Uterus (tissue), 2 donors: ENCODE measurements at regions not wholly inside any gene's neighbourhood (a gene's known extent, or its start where the extent isn't known, plus 50 kb on each side); places are given as distances from the start of the nearest gene placed in this dataset.
"Not testable (repeated sequence)": the region's sequence is repeated elsewhere in the genome, so short reads cannot be mapped to it uniquely, and the experiment has no call there.

Experiments used
- POLR2A ChIP-seq, 2 donors: fragments of 450-650 bp; IDR thresholded peaks; one replicate each; pipeline ENCODE4 v1.6.1; 2016; ENCODE audit warnings: antibody characterized with exemption in 2 of 2, mild to moderate bottlenecking in 1 of 2, moderate library complexity in 1 of 2
- TF ChIP-seq, protein P1 (sequence below), 4 experiments: fragments of 200-600 bp in 2 of 4; fragments of 450-650 bp in 2 of 4; sonication (generic) in 2 of 4; IDR thresholded peaks; one replicate each; pipeline ENCODE4 v1.5.1; 2016 to 2019; ENCODE audit warnings: antibody characterized with exemption in 4 of 4, mild to moderate bottlenecking in 2 of 4, moderate library complexity in 1 of 4

DNA sequence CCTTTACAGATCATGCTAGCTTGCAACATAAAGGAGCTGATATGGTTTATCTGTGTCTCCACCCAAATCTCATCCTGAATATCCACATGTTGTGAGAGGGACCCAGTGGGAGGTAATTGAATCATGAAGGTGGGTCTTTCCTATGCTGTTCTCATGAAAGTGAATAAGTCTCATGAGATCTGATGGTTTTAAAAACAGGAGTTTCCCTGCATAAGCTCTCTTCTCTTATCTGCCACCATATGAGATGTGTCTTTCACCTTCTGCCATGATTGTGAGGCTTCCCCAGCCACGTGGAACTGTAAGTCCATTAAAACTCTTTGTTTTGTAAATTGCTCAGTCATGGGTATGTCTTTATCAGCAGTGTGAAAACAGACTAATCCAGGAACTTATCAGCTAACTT is 79.2 kb upstream of the PDHA2 start:
- TF ChIP-seq, protein P1, sequence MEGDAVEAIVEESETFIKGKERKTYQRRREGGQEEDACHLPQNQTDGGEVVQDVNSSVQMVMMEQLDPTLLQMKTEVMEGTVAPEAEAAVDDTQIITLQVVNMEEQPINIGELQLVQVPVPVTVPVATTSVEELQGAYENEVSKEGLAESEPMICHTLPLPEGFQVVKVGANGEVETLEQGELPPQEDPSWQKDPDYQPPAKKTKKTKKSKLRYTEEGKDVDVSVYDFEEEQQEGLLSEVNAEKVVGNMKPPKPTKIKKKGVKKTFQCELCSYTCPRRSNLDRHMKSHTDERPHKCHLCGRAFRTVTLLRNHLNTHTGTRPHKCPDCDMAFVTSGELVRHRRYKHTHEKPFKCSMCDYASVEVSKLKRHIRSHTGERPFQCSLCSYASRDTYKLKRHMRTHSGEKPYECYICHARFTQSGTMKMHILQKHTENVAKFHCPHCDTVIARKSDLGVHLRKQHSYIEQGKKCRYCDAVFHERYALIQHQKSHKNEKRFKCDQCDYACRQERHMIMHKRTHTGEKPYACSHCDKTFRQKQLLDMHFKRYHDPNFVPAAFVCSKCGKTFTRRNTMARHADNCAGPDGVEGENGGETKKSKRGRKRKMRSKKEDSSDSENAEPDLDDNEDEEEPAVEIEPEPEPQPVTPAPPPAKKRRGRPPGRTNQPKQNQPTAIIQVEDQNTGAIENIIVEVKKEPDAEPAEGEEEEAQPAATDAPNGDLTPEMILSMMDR (IDR thresholded peaks at IDR 0.05), result not testable (repeated sequence)
- TF ChIP-seq POLR2A (IDR thresholded peaks at IDR 0.05), result not testable (repeated sequence)
